ENCODE measurements at regions not wholly inside any gene's neighbourhood (a gene's known extent, or its start where the extent isn't known, plus 50 kb on each side); places are given as distances from the start of the nearest gene placed in this dataset.
"Not testable (repeated sequence)": the region's sequence is repeated elsewhere in the genome, so short reads cannot be mapped to it uniquely, and the experiment has no call there.

DNA sequence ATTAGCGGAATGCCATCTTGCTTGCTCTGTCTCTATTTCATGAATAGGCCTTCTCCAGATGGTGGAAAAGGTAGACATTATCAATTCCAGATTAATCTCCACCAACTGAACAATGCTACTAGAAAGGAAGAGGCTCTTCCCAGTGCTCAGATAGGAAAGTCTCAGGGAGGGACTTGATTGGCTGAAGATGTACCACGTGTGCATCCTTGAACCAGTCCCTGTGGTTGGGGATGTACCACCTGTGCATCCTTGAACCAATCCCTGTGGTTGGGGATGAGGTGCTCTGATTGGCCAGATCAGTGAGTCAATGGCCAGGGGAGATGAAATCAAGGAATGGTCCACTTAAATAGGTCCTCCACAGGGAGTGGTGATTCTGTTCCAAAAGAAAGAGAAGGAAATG is 246.2 kb downstream of the NPIPA7 start:
- DNase-seq: not testable (repeated sequence)

- not testable (repeated sequence) for DNase-seq
Observed at GRCh38 chr16:16627865-16628264, 248.9 kb downstream of the NPIPA7 start.

DNA sequence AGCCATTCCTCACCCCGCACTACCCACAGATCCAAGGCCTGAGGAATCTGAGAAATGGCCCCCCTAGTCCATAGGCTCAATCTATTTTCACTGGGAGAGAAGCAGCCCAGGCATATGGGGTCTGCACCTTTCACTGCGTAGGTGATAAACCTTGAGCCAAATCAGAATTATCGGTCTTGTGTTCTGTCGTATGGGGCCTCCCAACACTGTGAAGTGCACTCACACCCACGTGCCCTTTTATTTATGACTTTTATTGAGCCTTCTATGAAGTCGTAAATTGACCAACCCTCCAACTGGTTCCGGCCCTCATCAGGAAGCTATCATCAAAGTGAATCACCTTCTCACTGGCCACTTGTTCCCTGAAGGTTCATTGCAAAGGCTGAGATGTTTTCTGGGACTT is 259.3 kb downstream of the NPIPA7 start:
- DNase-seq: not testable (repeated sequence)

GRCh38 chr16:16638714-16639113 is 259.8 kb downstream of the NPIPA7 start:
- not testable (repeated sequence) for DNase-seq

- DNase-seq: not testable (repeated sequence)
Observed at GRCh38 chr16:16643828-16644227, 264.9 kb downstream of the NPIPA7 start.

DNA sequence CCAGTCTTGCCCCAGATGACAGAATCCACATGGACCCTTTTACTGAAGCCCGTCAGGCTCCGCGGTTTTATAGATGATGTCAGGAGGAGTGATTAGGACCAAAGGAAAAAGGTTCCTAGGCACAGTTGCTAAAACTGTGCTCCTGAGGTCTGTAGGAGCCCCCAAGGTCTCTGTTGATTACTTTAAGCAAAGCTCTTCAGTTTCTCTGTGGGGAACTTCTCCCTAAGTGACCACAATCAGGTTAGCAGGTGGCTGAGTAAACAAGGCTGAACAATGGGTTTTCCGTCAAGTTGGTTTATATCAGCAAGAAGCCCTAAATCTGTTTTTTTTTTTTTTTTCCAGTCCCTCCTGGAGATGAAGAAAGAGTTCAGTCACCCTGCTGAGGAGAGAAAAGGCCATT is 269.1 kb downstream of the NPIPA7 start:
- DNase-seq: not testable (repeated sequence)

- DNase-seq: not testable (repeated sequence)
Observed at GRCh38 chr16:16672180-16672812, 293.4 kb downstream of the NPIPA7 start.

DNA sequence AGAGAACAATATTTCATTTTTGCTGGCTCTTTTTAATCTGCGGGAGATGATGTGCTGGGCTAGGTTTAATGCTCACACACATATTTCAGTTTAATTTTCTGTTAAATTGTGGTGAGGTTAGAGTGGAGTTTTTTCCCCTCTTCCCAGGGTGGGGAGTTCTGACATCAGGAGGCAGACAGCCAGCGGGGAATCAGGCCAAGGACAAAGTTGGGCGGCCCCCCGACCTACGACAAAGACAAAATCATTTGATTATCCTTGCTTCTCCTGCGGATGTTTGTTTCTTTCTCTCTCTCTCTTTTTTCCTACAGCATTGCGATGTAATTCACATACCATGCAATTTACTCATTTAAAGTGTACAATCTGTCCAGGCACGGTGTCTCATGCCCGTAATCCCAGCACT is 295.9 kb downstream of the NPIPA7 start:
- not testable (repeated sequence) for DNase-seq

DNA sequence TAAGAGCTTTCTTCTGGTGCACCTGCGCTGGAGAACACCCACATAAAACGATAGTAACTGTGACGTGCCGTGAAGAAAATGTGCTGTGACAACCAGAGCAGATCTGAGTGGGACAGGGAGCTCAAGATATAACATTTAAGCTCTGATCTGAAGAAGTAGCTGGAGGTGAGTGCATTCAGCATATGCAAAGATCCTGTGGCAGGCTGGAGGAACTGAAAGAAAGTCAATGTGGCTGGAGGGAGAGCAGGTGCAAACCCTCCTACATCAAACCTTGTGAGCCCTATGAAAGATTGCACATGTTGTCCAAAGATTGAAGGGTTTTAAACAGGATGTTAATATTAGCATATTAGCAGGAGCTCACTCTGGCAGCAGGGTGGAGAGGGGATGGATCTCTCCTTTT is 342.9 kb downstream of the NPIPA7 start:
- DNase-seq: not testable (repeated sequence)

DNA sequence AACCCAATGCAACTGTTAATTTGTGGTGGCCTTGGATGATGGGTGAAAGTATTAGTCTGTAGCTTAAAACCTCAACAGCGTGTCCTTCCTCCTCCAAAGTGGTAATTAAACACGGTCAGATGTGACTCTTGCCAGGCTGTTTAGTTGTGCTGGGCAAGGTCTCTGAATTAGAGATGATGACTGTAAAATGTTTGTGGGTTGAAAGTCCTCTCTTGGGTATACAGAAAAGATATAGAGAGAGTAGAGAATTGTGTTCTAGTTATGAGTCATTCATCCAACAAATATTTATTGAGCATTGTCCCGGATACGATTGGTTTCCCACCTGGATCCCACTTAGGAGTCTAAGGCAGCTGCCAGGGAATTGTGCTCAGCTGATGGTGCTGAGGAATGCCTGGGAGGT is 343.7 kb downstream of the NPIPA7 start:
- DNase-seq: not testable (repeated sequence)

DNA sequence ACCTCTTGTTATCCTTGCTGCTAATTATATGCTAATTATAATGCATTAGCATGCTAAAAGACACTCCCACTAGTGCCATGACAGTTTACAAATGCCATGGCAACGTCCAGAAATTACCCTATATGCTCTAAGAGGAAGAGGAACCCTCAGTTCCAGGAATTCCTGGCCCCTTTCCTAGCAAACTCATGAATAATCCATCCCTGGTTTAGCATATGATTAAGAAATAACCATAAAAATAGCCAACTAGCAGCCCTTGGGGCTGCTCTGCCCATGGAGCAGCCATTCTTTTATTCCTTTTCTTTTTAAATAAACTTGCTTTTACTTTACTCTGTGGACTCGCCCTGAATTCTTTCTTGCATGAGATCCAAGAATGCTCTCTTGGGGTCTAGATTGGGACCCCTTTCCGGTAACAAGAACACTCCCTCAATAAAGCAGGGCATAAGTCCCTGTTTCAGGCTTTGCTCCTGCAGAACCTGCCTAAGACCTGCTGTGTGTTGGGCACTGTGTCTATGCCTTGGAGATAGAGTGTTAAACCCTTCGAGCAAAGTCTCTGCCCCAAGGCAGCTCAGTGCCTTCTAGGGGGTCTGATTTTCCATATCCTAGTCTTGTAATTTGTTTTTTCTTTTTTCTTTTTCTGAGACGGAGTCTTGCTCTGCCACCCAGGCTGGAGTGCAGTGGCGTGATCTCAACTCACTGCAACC is 345.0 kb downstream of the NPIPA7 start:
- not testable (repeated sequence) for DNase-seq

DNA sequence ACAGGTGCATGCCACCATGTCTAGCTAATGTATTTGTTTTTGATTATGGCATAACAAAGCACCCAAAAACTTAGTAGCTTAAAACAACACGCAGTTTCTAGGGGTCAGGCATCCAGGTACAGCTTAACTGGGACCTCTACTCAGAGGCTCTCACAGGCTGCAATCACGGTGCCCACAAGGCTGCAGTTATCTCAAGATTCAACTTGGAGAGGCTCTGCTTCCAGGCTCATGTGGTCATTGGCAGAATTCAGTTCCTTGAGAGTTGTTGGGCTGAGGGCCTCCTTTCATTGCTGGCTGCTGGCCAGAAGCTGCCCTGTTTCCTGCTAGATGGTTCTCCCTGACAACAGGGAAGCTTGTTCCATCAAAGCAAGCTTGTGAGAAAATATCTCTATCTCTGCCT is 348.1 kb downstream of the NPIPA7 start:
- not testable (repeated sequence) for DNase-seq

DNA sequence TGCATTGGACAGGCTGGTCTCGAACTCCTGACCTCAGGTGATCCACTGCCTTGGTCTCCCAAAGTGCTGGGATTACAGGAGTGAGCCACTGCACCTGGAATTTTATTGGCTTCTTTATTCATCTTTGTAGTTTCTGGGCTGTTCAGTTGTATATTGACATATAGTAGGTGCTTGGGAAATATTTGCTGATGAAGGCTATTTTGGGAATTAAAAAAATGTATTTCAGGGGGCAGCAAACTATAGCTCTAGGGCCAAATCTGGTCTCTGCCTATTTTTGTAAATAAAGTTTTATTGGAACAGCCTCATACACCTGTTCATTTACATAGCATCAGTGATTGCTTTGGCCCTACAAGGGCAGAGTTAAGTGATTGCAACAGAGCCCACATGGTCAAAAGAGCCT is 363.6 kb downstream of the NPIPA7 start:
- not testable (repeated sequence) for DNase-seq

GRCh38 chr16:16754992-16755667 is 376.2 kb downstream of the NPIPA7 start:
- DNase-seq: not testable (repeated sequence)

DNA sequence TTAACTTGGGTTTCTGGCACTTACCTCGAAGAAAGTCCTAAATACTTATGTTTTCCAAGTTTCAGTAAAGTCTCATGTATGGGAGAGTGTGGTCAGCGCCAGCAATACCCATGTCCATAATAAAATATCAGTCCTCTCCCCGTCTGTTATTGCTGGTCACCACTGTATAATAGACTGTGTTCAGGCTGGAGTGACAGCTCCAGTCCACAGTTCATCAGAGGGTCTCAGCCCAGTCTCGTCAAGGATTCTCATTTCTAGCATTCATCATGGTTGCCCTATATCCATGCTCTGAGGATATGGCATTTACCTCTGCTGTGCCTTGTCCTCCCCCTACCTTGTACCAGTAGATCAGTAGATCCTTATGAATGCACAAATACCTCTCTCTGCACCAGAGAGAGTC is 384.5 kb downstream of the NPIPA7 start:
- DNase-seq: no peak

- not testable (repeated sequence) for DNase-seq
Observed at GRCh38 chr16:16770717-16771116, 391.8 kb downstream of the NPIPA7 start.

DNA sequence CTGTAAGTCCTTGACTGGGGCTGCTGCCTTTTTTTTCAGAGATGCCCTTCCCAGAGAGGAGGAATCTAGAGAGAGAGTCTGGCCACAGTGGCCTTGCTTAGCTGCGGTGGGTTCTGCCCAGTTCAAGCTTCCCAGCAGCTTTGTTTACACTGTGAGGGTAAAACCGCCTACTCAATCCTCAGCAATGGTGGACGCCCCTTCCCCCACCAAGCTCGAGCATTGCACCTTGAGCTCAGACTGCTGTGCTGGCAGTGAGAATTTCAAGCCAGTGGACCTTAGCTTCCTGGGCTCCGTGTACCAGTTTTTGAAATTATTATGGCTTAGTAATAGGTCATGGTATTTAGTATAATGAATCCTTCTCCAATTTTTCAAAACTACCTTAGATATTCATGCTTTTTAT is 395.4 kb downstream of the NPIPA7 start:
- no peak for DNase-seq

GRCh38 chr16:16778332-16778731 is 399.4 kb downstream of the NPIPA7 start:
- no peak for DNase-seq

- peak; percentile 54 for DNase-seq
Observed at GRCh38 chr16:16780588-16780987, 401.6 kb downstream of the NPIPA7 start.

GRCh38 chr16:16782153-16782552 is 403.2 kb downstream of the NPIPA7 start:
- DNase-seq: no peak

DNA sequence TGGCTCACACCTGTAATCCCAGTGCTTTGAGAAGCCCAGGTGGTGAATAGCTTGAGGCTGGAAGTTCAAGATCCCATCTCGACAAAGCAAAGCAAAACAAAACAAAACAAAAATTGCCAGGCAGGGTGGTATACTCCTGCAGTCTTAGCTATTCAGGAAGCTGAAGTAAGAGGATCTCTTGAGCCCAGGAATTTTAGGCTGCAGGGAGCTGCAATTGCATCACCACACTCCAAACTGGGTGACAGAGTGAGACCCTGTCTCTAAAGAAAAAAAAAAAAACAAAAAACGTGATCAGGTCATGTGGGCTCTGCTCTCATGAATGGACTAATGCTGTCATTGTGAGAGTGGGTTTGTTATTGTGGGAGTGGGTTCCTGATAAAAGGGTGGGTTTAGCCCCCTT is 409.1 kb downstream of the NPIPA7 start:
- DNase-seq: no peak

- no peak for DNase-seq
Observed at GRCh38 chr16:16790597-16790996, 411.7 kb downstream of the NPIPA7 start.

DNA sequence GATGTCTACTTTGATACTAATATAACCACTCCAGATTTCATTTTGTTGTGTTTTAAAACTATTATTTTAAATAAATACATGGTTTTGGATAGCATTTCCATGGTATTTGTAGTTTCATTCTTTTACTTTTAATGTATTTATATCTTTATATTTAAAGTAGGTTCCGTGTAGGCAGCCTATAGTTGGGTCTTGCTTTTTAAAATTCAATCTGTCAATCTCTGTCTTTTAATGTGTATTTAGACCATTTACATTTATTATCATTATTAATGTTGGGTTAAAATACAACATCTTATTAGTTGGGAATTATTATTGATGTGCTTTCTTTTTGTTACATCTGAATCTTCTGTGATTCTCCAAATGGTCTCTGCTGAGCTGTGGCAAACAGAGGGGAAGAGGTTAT is 412.1 kb downstream of the NPIPA7 start:
- no peak for DNase-seq

- DNase-seq: no peak
Observed at GRCh38 chr16:16797239-16797638, 418.3 kb downstream of the NPIPA7 start.
